Right kidney (tissue), 1 donor: ENCODE measurements at regions not wholly inside any gene's neighbourhood (a gene's known extent, or its start where the extent isn't known, plus 50 kb on each side); places are given as distances from the start of the nearest gene placed in this dataset.

Experiments used
- DNase-seq: peaks from one replicate; pipeline ENCODE4 v3.0.0-alpha.2; 2016

- no peak for DNase-seq
Observed at GRCh38 chr17:14760212-14760611, 459.3 kb downstream of the HS3ST3B1 start.

GRCh38 chr17:14759325-14759724 is 458.4 kb downstream of the HS3ST3B1 start:
- DNase-seq = no peak

GRCh38 chr17:14756479-14756878 is 455.6 kb downstream of the HS3ST3B1 start:
- no peak for DNase-seq

GRCh38 chr17:14755002-14755401 is 454.1 kb downstream of the HS3ST3B1 start:
- no peak for DNase-seq

- no peak for DNase-seq
Observed at GRCh38 chr17:14753383-14753782, 452.5 kb downstream of the HS3ST3B1 start.

- DNase-seq = no peak
Observed at GRCh38 chr17:14752011-14752410, 451.1 kb downstream of the HS3ST3B1 start.

- no peak for DNase-seq
Observed at GRCh38 chr17:14750866-14751265, 450.0 kb downstream of the HS3ST3B1 start.

GRCh38 chr17:14749269-14749668 is 448.4 kb downstream of the HS3ST3B1 start:
- DNase-seq = no peak

GRCh38 chr17:14748036-14748710 is 447.3 kb downstream of the HS3ST3B1 start:
- no peak for DNase-seq

- no peak for DNase-seq
Observed at GRCh38 chr17:14747603-14747950, 446.7 kb downstream of the HS3ST3B1 start.

GRCh38 chr17:14746822-14747602 is 446.1 kb downstream of the HS3ST3B1 start:
- DNase-seq = no peak

GRCh38 chr17:14745541-14745940 is 444.7 kb downstream of the HS3ST3B1 start:
- no peak for DNase-seq

- no peak for DNase-seq
Observed at GRCh38 chr17:14744761-14745473, 444.0 kb downstream of the HS3ST3B1 start.

- DNase-seq = no peak
Observed at GRCh38 chr17:14741491-14741890, 440.6 kb downstream of the HS3ST3B1 start.

GRCh38 chr17:14739656-14740431 is 439.0 kb downstream of the HS3ST3B1 start:
- no peak for DNase-seq

- DNase-seq = no peak
Observed at GRCh38 chr17:14738652-14738988, 437.7 kb downstream of the HS3ST3B1 start.

- DNase-seq = no peak
Observed at GRCh38 chr17:14737984-14738651, 437.2 kb downstream of the HS3ST3B1 start.

- no peak for DNase-seq
Observed at GRCh38 chr17:14736631-14737030, 435.8 kb downstream of the HS3ST3B1 start.

GRCh38 chr17:14733376-14733775 is 432.5 kb downstream of the HS3ST3B1 start:
- DNase-seq = no peak

GRCh38 chr17:14732211-14732610 is 431.3 kb downstream of the HS3ST3B1 start:
- DNase-seq = no peak

GRCh38 chr17:14731591-14731990 is 430.7 kb downstream of the HS3ST3B1 start:
- DNase-seq = no peak

- DNase-seq = no peak
Observed at GRCh38 chr17:14730821-14731220, 429.9 kb downstream of the HS3ST3B1 start.
